ENCODE measurements at regions not wholly inside any gene's neighbourhood (a gene's known extent, or its start where the extent isn't known, plus 50 kb on each side); places are given as distances from the start of the nearest gene placed in this dataset.
"Not testable (repeated sequence)": the region's sequence is repeated elsewhere in the genome, so short reads cannot be mapped to it uniquely, and the experiment has no call there.

- DNase-seq = peak; percentile 81 to 83
Measured at GRCh38 chr6:6724539-6725467, 136.3 kb downstream of the LY86 start.

- DNase-seq = no peak
Measured at GRCh38 chr6:6725468-6726209, 137.1 kb downstream of the LY86 start.

- DNase-seq = no peak
Measured at GRCh38 chr6:6728169-6728941, 139.8 kb downstream of the LY86 start.

DNA sequence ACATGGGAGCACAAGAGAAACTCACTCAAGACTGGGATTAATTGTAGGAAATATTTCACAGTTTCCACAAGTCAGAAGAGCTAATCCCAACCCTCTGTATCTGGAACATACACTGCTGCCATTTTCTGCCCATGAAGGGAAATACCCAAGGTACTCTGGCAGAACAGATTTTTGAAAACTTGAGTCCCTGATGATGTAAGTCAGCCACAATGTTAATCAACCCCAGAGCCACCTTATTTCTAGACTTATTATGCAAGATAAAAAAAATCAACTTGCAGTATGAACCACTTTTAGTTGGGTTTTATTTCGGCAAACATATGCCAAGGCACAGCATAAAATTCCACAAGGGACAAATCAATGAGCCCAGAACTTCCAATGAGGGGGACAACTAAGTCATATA, 141.5 kb downstream of the LY86 start:
- DNase-seq = no peak

GRCh38 chr6:6730831-6731230, 142.3 kb downstream of the LY86 start:
- no peak for DNase-seq

GRCh38 chr6:6734479-6735465, 146.3 kb downstream of the LY86 start:
- DNase-seq = no peak

GRCh38 chr6:6736791-6737654, 148.5 kb downstream of the LY86 start:
- no peak for DNase-seq

- no peak for DNase-seq
Measured at GRCh38 chr6:6737671-6738070, 149.2 kb downstream of the LY86 start.

GRCh38 chr6:6738108-6738507, 149.6 kb downstream of the LY86 start:
- DNase-seq = no peak

DNA sequence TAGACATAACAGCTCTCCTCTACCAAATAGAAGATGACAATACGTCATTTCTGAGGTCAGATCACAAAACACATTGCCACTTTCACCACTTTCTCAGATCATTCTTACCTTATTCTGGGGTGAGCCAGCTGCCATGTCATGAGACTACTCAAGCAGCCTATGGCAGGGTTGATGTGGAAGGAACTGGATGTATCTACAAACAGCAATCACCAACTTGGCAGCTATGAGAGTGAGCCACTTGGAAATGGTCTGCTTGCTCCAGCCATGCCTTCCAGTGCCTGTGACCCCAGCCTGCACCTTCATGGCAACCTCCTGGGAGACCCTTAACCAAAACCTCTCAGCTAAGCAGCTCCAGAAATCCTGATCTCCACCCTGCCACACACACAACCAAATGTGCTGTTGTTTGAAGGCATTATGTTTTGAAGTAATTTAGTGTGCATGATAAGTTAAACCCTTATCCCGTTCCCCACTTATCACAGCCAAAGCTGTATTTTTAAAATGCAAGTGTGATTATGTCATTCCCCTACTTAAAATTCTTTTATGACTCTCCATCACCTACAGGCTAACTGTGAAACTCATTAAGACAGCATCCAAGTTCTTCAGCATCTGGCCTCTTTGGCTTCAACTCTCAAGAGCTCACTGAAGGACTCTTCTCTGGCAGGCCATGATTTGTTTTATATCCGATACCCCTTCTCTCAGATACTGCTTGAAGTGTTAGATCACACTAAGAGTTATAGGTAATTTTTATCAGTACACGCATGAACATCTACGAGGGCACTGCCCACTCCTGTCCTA, 150.6 kb downstream of the LY86 start:
- no peak for DNase-seq

- DNase-seq = no peak
Measured at GRCh38 chr6:6740595-6740994, 152.1 kb downstream of the LY86 start.

- DNase-seq = no peak
Measured at GRCh38 chr6:6741264-6741663, 152.7 kb downstream of the LY86 start.

- no peak for DNase-seq
Measured at GRCh38 chr6:6742535-6742934, 154.0 kb downstream of the LY86 start.

- DNase-seq = no peak
Measured at GRCh38 chr6:6744551-6744950, 156.0 kb downstream of the LY86 start.

- DNase-seq = not testable (repeated sequence)
Measured at GRCh38 chr6:6745637-6746332, 157.3 kb downstream of the LY86 start.

DNA sequence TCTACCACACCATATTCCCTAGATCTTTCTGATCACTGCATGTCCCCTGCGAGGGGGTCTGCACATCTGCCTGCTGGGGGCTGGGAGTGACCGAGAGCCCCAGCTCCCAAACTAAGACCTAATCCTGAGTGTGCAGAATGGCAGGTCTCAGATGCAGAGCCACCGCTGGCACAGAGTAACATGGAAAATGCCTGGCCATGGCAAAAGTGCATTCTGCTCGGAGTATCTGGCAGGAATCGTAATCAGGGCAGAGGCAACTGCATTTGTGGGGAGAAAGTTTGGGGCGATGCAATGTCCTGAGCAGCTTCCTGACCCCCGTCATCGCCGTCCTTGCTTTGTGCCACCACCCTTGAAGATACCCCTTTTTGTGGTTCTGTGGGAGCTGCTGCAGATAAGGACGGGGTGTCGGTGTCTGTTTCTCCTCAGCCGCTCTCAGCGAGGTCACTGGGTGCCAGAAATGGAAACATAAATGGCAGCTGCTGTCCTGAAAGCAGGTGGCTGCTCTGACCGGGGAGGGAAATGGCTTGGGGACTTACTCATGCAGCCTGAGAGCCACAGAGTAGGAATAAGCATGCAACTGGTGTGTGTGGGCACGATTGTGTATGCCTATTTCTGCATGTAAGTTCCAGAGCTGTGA, 157.9 kb downstream of the LY86 start:
- no peak for DNase-seq

DNA sequence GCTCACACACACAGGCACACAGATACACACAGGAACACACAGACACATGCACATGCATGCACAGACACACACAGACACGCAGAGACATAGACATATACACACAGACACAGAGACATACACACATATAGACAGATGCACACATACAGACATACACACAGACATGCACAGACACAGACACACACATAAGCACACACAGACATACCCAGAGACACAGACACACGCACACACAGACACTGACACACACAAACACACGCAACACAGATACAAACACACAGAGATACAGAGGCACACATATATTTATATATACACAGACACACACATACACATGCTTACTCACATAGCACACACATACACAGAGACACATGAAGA, 158.4 kb downstream of the LY86 start:
- DNase-seq = no peak

- no peak for DNase-seq
Measured at GRCh38 chr6:6747371-6747770, 158.9 kb downstream of the LY86 start.
